ENCODE measurements at regions not wholly inside any gene's neighbourhood (a gene's known extent, or its start where the extent isn't known, plus 50 kb on each side); places are given as distances from the start of the nearest gene placed in this dataset.

DNA sequence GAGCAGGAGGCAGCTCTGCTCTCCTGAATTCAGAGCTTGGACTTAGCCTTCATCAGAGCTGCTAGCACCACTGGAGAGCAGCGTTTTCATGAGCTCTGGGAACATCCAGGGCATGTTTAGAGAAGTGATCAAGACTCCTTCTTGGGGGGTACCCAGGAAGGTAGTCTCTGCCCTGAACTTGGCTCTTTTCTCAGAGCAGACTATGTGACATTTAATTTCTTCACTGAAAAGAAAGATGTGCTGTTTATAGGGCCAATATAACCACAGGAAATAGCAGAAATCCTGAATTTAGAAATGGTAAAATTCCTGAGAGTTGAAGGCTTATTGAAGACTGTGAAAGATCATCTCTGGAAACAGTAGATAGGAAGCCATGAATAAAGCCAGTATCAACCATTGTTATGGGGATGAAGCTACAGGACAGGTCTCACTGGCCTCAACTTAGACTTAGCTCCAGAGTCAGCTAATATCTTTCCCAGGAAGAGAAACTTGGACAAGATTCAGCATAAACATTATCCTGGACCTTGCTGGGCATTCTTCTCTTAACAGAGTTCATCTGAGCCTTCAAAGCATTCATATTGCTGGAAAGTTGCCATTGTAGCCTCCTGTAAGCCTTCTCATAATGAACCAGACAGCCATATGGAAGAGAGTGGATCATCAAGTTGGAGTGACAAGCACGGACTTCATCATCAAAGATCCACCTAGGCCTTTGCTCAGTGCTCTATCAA, 386.6 kb upstream of the THBS1 start:
- peak overlapping the region; percentile 31 for H3K27ac ChIP-seq
- no peaks in the 10 kb centered on the region for H3K27me3 ChIP-seq (replicated peaks)
- no peaks in the 10 kb centered on the region for H3K36me3 ChIP-seq (replicated peaks)
- TF ChIP-seq CTCF (IDR thresholded peaks at IDR 0.05; ENCODE audit: low read depth, low read length, missing control alignments) = no peak
- in situ Hi-C loops (cut with HindIII; ENCODE audit: low pct_ligation_motif_present, low sequenced_read_pairs) = loop anchor here (25.0 kb wide), 1 partner anchor 168 kb away; no protein-coding TSS in a partner anchor
- DNase-seq = peak; percentile 35
- no peak overlapping the region for H3K4me3 ChIP-seq (ENCODE audit: low read depth, low read length)

- Histone ChIP-seq H3K4me3 (ENCODE audit: low read depth, low read length) (no peak overlapping the region), H3K27ac (peak overlapping the region; percentile 50), H3K27me3 (replicated peaks) (no peaks in the 10 kb centered on the region), H3K36me3 (replicated peaks) (no peaks in the 10 kb centered on the region)
- no peak for TF ChIP-seq CTCF (IDR thresholded peaks at IDR 0.05; ENCODE audit: low read depth, low read length, missing control alignments)
- in situ Hi-C loops (cut with HindIII; ENCODE audit: low pct_ligation_motif_present, low sequenced_read_pairs) = loop anchor here (25.0 kb wide), 1 partner anchor 166 kb away; no protein-coding TSS in a partner anchor
- DNase-seq = peak; percentile 55
Observed at GRCh38 chr15:39195961-39196486, 384.9 kb upstream of the THBS1 start.

DNA sequence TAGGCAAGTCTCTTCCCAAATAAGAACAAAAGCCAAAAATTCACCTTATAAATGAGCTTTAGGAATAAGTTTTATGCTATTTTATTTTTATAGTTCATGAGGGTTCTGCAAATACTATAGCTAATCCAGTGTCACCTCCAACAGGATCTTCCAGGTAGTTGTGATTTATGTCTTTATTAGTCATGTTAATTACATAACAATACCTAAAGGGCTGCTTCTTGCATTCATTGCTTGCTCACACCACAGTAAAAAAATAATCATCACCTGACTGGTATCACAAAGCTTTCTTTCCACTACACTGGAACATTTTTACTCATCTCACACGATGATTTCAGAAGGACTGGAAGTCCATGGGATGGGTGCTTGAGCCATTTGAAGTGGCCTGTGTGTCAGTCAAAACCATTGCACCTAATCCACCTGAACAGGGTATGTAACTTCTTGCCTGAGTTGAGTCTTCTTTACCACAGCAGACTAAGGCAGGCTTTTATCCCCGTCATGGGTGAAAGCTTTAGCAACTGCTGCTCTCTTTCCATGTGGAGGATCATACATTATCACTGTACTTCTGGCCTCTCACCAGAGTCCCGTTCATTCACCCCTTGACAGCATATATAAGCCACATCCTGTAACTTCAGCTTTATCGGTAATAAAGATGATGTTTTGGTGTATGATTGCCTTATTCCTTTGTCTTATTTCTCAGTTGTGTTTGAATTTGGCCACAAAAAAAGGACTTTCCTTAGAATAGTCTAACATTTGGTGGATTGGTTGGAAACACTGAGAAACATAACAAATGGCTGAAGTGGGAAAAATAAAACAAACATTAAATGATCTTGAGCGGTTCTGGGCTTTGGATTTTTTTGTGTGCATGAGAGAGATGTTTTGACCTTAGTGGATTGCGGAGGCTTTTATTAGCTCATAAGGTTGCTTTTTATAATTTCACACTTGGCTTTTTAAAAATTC, 382.6 kb upstream of the THBS1 start:
- H3K36me3 ChIP-seq (replicated peaks) = no peaks in the 10 kb centered on the region
- no peak overlapping the region for H3K4me3 ChIP-seq (ENCODE audit: low read depth, low read length)
- no peak overlapping the region for H3K27ac ChIP-seq
- in situ Hi-C loops (cut with HindIII; ENCODE audit: low pct_ligation_motif_present, low sequenced_read_pairs) = loop anchor here (25.0 kb wide), 1 partner anchor 164 kb away; no protein-coding TSS in a partner anchor
- no peaks in the 10 kb centered on the region for H3K27me3 ChIP-seq (replicated peaks)
- DNase-seq = no peak
- TF ChIP-seq CTCF (IDR thresholded peaks at IDR 0.05; ENCODE audit: low read depth, low read length, missing control alignments) = no peak

GRCh38 chr15:39199076-39199475, 381.8 kb upstream of the THBS1 start:
- H3K36me3 ChIP-seq (replicated peaks) = no peaks in the 10 kb centered on the region
- H3K4me3 ChIP-seq (ENCODE audit: low read depth, low read length) = no peak overlapping the region
- no peak overlapping the region for H3K27ac ChIP-seq

DNA sequence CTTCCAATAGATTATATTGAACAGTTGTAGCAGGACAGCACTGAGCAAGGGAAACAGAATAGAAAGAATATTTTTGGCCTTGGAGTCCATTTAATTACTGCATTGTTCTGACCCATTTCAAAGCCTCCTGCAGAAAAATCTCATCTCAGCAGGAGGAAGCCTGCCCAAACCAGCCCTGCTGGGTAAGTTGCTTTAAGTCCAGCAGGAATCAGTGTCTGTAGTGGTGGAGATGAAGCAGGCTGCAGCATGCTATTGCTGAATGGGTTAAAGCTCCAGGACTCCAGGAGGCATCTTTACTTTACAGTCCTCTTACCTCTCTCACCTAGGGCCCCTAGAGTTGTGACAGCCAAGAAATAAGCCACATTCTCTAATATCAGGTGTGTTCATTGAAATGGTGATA, 380.3 kb upstream of the THBS1 start:
- no peak for DNase-seq
- TF ChIP-seq CTCF (IDR thresholded peaks at IDR 0.05; ENCODE audit: low read depth, low read length, missing control alignments) = no peak
- Histone ChIP-seq H3K27me3 (replicated peaks) (no peaks in the 10 kb centered on the region), H3K27ac (no peak overlapping the region), H3K4me3 (ENCODE audit: low read depth, low read length) (no peak overlapping the region), H3K36me3 (replicated peaks) (no peaks in the 10 kb centered on the region)
- in situ Hi-C loops (cut with HindIII; ENCODE audit: low pct_ligation_motif_present, low sequenced_read_pairs) = no loop called here

More at GRCh38 chr15:39199076-39199475, 381.8 kb upstream of the THBS1 start:
- peak; percentile 23 for DNase-seq
- H3K27me3 ChIP-seq (replicated peaks) = no peaks in the 10 kb centered on the region
- no peak for TF ChIP-seq CTCF (IDR thresholded peaks at IDR 0.05; ENCODE audit: low read depth, low read length, missing control alignments)
- in situ Hi-C loops (cut with HindIII; ENCODE audit: low pct_ligation_motif_present, low sequenced_read_pairs) = loop anchor here (25.0 kb wide), 1 partner anchor 163 kb away; no protein-coding TSS in a partner anchor

Measured in brain microvascular endothelial cell (primary cell).